ENCODE measurements at regions not wholly inside any gene's neighbourhood (a gene's known extent, or its start where the extent isn't known, plus 50 kb on each side); places are given as distances from the start of the nearest gene placed in this dataset.

- 8% methylated on average over 4 of the region's 4 CpGs for WGBS (ENCODE audit: low lambda C conversion rate)
- no peak for FAIRE-seq
- TF ChIP-seq HNF1B (CRISPR knock-in tag; IDR thresholded peaks at IDR 0.05) (no peak), HOMEZ (CRISPR knock-in tag; IDR thresholded peaks at IDR 0.05; ENCODE audit: low read depth) (no peak), ZNF879 (CRISPR knock-in tag; IDR thresholded peaks at IDR 0.05) (no peak), NCOR1 (IDR thresholded peaks at IDR 0.05; ENCODE audit: borderline replicate concordance, low read length) (no peak), TSC22D2 (CRISPR knock-in tag; IDR thresholded peaks at IDR 0.05; ENCODE audit: borderline replicate concordance) (no peak), ZNF691 (CRISPR knock-in tag; IDR thresholded peaks at IDR 0.05; ENCODE audit: borderline replicate concordance, low read depth) (no peak), THAP7 (CRISPR knock-in tag; IDR thresholded peaks at IDR 0.05) (no peak), ZNF432 (CRISPR knock-in tag; IDR thresholded peaks at IDR 0.05; ENCODE audit: borderline replicate concordance) (no peak), PRMT3 (CRISPR knock-in tag; IDR thresholded peaks at IDR 0.05; ENCODE audit: borderline replicate concordance, low read depth) (no peak)
- H3K36me3 ChIP-seq (replicated peaks in 1 of 2; ENCODE audit: control insufficient read depth in 1 of 2, insufficient read depth in 2 of 2, low read length in 2 of 2), result no peaks in the 10 kb centered on the region
- ChIA-PET POLR2A (no interaction called here), CTCF (ENCODE audit: low intra/inter-chr PET ratio, low total read pairs) (no interaction called here)
- no peaks in the 10 kb centered on the region for H3K4me1 ChIP-seq (ENCODE audit: insufficient read depth, low read length)
- H2AFZ ChIP-seq (ENCODE audit: low read length), result no peak overlapping the region
- H3K4me2 ChIP-seq (ENCODE audit: low read depth, low read length), result no peak overlapping the region
- H3K9me3 ChIP-seq (ENCODE audit: low read length), result no peaks in the 10 kb centered on the region
- H4K20me1 ChIP-seq (ENCODE audit: insufficient read depth, low read length), result no peaks in the 10 kb centered on the region
- H3K27me3 ChIP-seq (ENCODE audit: control insufficient read depth in 1 of 2, insufficient read depth in 2 of 2, low read length in 2 of 2), result no peaks in the 10 kb centered on the region
- ATAC-seq, result no peak
- intact Hi-C loops (cut with micrococcal nuclease; ENCODE audit: unreplicated experiment) (no loop called here), in situ Hi-C loops (cut with HindIII; ENCODE audit: extremely low pct_ligation_motif_present, low pct_unique_long_range_greater_than_20kb) (no loop called here)
- no peak for DNase-seq (ENCODE audit: low spot score)
- H3K79me2 ChIP-seq (ENCODE audit: insufficient read depth, low read length), result no peaks in the 10 kb centered on the region
- no peak overlapping the region for H3K9ac ChIP-seq (ENCODE audit: insufficient read depth, low read depth, low read length)
- H3K27ac ChIP-seq (ENCODE audit: extremely low read length, insufficient read depth, low read length), result no peak overlapping the region
- no peak overlapping the region for H3K4me3 ChIP-seq (replicated peaks in 1 of 3; ENCODE audit: insufficient read depth in 1 of 3, low read depth in 2 of 3, low read length in 3 of 3)
- no TSS peak for BruUV-seq (replicated peaks)
These were observed 2028.2 kb upstream of the ACO1 start for GRCh38 chr9:30356221-30356620.
